K562 (cell line): ENCODE measurements at regions not wholly inside any gene's neighbourhood (a gene's known extent, or its start where the extent isn't known, plus 50 kb on each side); places are given as distances from the start of the nearest gene placed in this dataset.

Source experiments
- ATAC-seq: fragments of 200-7000 bp; cut with Tn5 transposase; 3 replicates; pipeline ENCODE4 v1.9.1; 2020; ENCODE audit warnings: moderate library complexity
- BruUV-seq: library from RNA; stranded (reverse); fragments of 400-500 nt; replicated peaks from 2 replicates; lab custom pipeline; 2021; lab: Mats Ljungman, UMichigan
- CTCF ChIA-PET: fragments of 300-600 bp; formaldehyde crosslinking; extraction: SDS; loops from one replicate; lab custom pipeline; 2021; ENCODE audit warnings: low intra/inter-chr PET ratio; lab: Yijun Ruan, JAX
- POLR2A ChIA-PET: fragments of 300-600, 350-650 bp; sonication (Branson Sonifier 250); formaldehyde crosslinking; extraction: SDS; loops from one replicate; lab custom pipeline; 2021; ENCODE audit warnings: antibody characterized with exemption, inconsistent platforms; lab: Yijun Ruan, JAX
- DNase-seq, 4 experiments: peaks; one replicate each; pipeline versions ENCODE4 v3.0.0 to v3.0.0-alpha.2; 2011 to 2018; ENCODE audit warnings: low spot score in 3 of 4, mixed read lengths in 3 of 4; ENCODE audit errors: extremely low read depth in 1 of 4
- FAIRE-seq: peaks from 2 replicates; lab custom pipeline; 2011; peaks lifted over from hg19 to GRCh38; lab: Jason Lieb, UNC
- H2AFZ ChIP-seq: 2 replicates; pipeline ENCODE4 v1.6.0; 2011; ENCODE audit warnings: low read depth, low read length, control low read depth, inconsistent platforms
- H3K27ac ChIP-seq: fragments of 200-600 bp; 3 replicates; pipeline ENCODE4 v1.8.0; 2011; ENCODE audit warnings: low read depth, mild to moderate bottlenecking, control low read depth, inconsistent platforms, low read length, moderate library complexity, mixed read lengths; ENCODE audit errors: extremely low read depth
- H3K27me3 ChIP-seq, 2 experiments: fragments of 300-600 bp in 1 of 2; 2 replicates in 1 of 2; 3 replicates in 1 of 2; pipeline versions ENCODE4 v1.6.0 to v1.8.0; 2011; ENCODE audit warnings: inconsistent platforms in 2 of 2, low read length in 2 of 2, mild to moderate bottlenecking in 1 of 2, mixed read lengths in 1 of 2, moderate library complexity in 1 of 2; ENCODE audit not compliant: control insufficient read depth in 2 of 2, insufficient read depth in 2 of 2
- H3K36me3 ChIP-seq: fragments of 300-600 bp; 3 replicates; pipeline ENCODE4 v1.8.0; 2011; ENCODE audit warnings: mild to moderate bottlenecking, low read length, inconsistent platforms; ENCODE audit not compliant: control insufficient read depth, insufficient read depth
- H3K4me1 ChIP-seq, 2 experiments: fragments of 200-600 bp in 1 of 2; replicated peaks in 1 of 2; 2 replicates in 1 of 2; 3 replicates in 1 of 2; pipeline versions ENCODE4 v1.5.1 to v1.8.0; 2011; ENCODE audit warnings: inconsistent platforms in 2 of 2, low read length in 2 of 2, mild to moderate bottlenecking in 1 of 2, mixed read lengths in 1 of 2, moderate library complexity in 1 of 2; ENCODE audit not compliant: control insufficient read depth in 2 of 2, insufficient read depth in 2 of 2
- H3K4me2 ChIP-seq: 2 replicates; pipeline ENCODE4 v1.6.1; 2011; ENCODE audit warnings: low read length, control low read depth, inconsistent platforms, mixed read lengths; ENCODE audit not compliant: insufficient read depth
- H3K4me3 ChIP-seq: fragments of 200-600 bp; sonication (generic), shearing (Covaris generic); 2 replicates; pipeline ENCODE4 v1.5.1; 2016; ENCODE audit warnings: control low read depth, inconsistent platforms
- H3K79me2 ChIP-seq: fragments of 200-600 bp; 3 replicates; pipeline ENCODE4 v1.8.0; 2011; ENCODE audit warnings: low read length, inconsistent platforms; ENCODE audit not compliant: control insufficient read depth, insufficient read depth
- H3K9ac ChIP-seq, 2 experiments: 2 replicates each; pipeline versions ENCODE4 v1.6.0 to v1.6.1; 2011; ENCODE audit warnings: low read depth in 2 of 2, low read length in 2 of 2, control low read depth in 1 of 2, inconsistent platforms in 1 of 2, mild to moderate bottlenecking in 1 of 2, mixed read lengths in 1 of 2; ENCODE audit not compliant: insufficient read depth in 1 of 2
- H3K9me1 ChIP-seq: one replicate; pipeline ENCODE4 v1.6.0; 2011; ENCODE audit warnings: inconsistent platforms, mild to moderate bottlenecking, low read length, moderate library complexity; ENCODE audit not compliant: control insufficient read depth, insufficient read depth
- H3K9me3 ChIP-seq: replicated peaks from 2 replicates; pipeline ENCODE4 v1.5.1; 2011; ENCODE audit warnings: low read depth, low read length, inconsistent platforms; ENCODE audit not compliant: control insufficient read depth, insufficient read depth
- H4K20me1 ChIP-seq: replicated peaks from 2 replicates; pipeline ENCODE4 v1.6.1; 2011; ENCODE audit warnings: low read length, inconsistent platforms, mixed read lengths; ENCODE audit not compliant: control insufficient read depth, insufficient read depth
- CEBPB ChIP-seq: fragments of 450-650 bp; IDR thresholded peaks from 2 replicates; pipeline ENCODE4 v1.6.1; 2016; ENCODE audit warnings: missing genetic modification characterization, missing compliant biosample characterization
- CEBPG ChIP-seq, 3 experiments: fragments of 200-800 bp in 1 of 3; sonication (Bioruptor generic) in 1 of 3; sonication (generic) in 1 of 3; formaldehyde crosslinking in 1 of 3; IDR thresholded peaks in 2 of 3; conservative IDR thresholded peaks in 1 of 3; 2 replicates each; pipeline versions ENCODE4 v1.6.1 to v1.8.0; 2016 to 2022; ENCODE audit warnings: missing compliant biosample characterization in 2 of 3, missing genetic modification characterization in 2 of 3, mild to moderate bottlenecking in 1 of 3, missing genetic modification reagents in 1 of 3
- CHAMP1 ChIP-seq: fragments of 450-650 bp; IDR thresholded peaks from 2 replicates; pipeline ENCODE4 v1.6.1; 2016; ENCODE audit warnings: mild to moderate bottlenecking
- CXXC5 ChIP-seq: fragments of 250-450 bp; sonication (Bioruptor Pico); IDR thresholded peaks from 2 replicates; pipeline ENCODE4 v1.8.0; 2022; ENCODE audit warnings: inconsistent platforms, mild to moderate bottlenecking, moderate library complexity
- WGBS: fragments of 100-300 bp; shearing (Covaris generic); methylation state at CpG from one replicate; pipeline ENCODE4 v1.1.6; 2016; ENCODE audit warnings: low coverage, mixed read lengths; ENCODE audit not compliant: insufficient coverage; ENCODE audit errors: missing lambda C conversion rate; 5-methylcytosine and 5-hydroxymethylcytosine counted together
- in situ Hi-C: fragments of 300-500 bp; cut with MboI; formaldehyde crosslinking; loops from 4 replicates; pipeline ENCODE4 v1.15.0; 2018; ENCODE audit warnings: inconsistent platforms, mixed read lengths
- intact Hi-C: fragments of 100-400 bp; cut with micrococcal nuclease; formaldehyde crosslinking; loops from 2 replicates; pipeline ENCODE4 v1.14.2; 2022

- TF ChIP-seq CEBPG (CRISPR knock-in tag; IDR thresholded peaks at IDR 0.05) = 0 out of 2 replicates have a peak, but pooled peaks have one; percentile 17
- TF ChIP-seq CEBPG (tag; conservative IDR thresholded peaks at IDR 0.05 in 1 of 2, IDR thresholded peaks at IDR 0.05 in 1 of 2) = peak; percentile 46 to 71; a peak in 2 of 4 replicates
- no peak for TF ChIP-seq CHAMP1
- no peak for TF ChIP-seq CXXC5 (CRISPR knock-in tag)
- TF ChIP-seq CEBPB = peak; percentile 65; the same call in 1 of the 2 replicates
- ChIA-PET POLR2A (no interaction called here), CTCF (no interaction called here)
- no peaks in the 10 kb centered on the region for H3K9me3 ChIP-seq
- BruUV-seq = no TSS peak
- H3K4me1 ChIP-seq = peaks cover 0 to 19% of the 10 kb centered on the region in 2 experiments; a peak in 3 of 5 replicates
- 57% methylated on average over 1 of the region's 1 CpG for WGBS
- H3K27me3 ChIP-seq = no peaks in the 10 kb centered on the region
- ATAC-seq (no peak), FAIRE-seq (no peak), DNase-seq (no peak)
- in situ Hi-C loops (no loop called here), intact Hi-C loops (no loop called here)
- no peaks in the 10 kb centered on the region for H3K36me3 ChIP-seq
- no peaks in the 10 kb centered on the region for H3K79me2 ChIP-seq
- no peak overlapping the region for H3K27ac ChIP-seq
- no peaks in the 10 kb centered on the region for H4K20me1 ChIP-seq
- H3K9me1 ChIP-seq = no peaks in the 10 kb centered on the region
- no peak overlapping the region for H2AFZ ChIP-seq
- H3K9ac ChIP-seq = no peak overlapping the region
- no peak overlapping the region for H3K4me2 ChIP-seq
- no peak overlapping the region for H3K4me3 ChIP-seq
Observed at GRCh38 chr6:137768935-137769334, 98.1 kb upstream of the TNFAIP3 start.
